Erythroblast (primary cell): ENCODE measurements at regions not wholly inside any gene's neighbourhood (a gene's known extent, or its start where the extent isn't known, plus 50 kb on each side); places are given as distances from the start of the nearest gene placed in this dataset.
"Not testable (repeated sequence)": the region's sequence is repeated elsewhere in the genome, so short reads cannot be mapped to it uniquely, and the experiment has no call there.

Experiments used
- DNase-seq, 2 experiments: peaks; one replicate each; lab custom pipeline; 2025; lab: John Stamatoyannopoulos, UW
- GATA1 ChIP-seq: IDR thresholded peaks from 2 replicates; pipeline ENCODE4 v1.6.1; 2011; ENCODE audit warnings: low read depth, mild to moderate bottlenecking, control low read depth, low read length, moderate library complexity
- POLR2A ChIP-seq: IDR thresholded peaks from 2 replicates; pipeline ENCODE4 v1.6.1; 2011; ENCODE audit warnings: mild to moderate bottlenecking, low read length

- no peak for TF ChIP-seq GATA1
- TF ChIP-seq POLR2A: no peak
- no peak for DNase-seq
These were observed 663.4 kb upstream of the PRMT6 start for GRCh38 chr1:106393046-106393445.

DNA sequence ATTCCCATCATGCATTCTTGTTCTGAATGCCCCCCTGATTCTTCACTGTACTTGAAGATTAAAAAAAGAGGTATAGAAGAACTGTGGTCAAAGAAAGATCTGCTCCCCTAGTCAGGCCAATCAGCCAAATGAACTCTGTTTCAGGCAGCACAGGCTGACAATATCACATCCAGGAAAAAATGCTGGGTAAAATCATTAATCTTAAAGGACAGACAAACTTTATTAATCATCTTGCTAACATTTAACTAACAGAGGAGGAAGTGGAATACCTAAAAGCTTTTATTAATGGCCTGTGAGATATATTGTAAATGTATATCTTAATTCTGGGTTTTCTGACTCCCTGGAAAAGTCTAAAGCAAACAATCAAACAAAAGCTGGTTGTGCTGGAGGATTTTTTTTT, 660.5 kb upstream of the PRMT6 start:
- no peak for TF ChIP-seq GATA1
- TF ChIP-seq POLR2A: no peak

DNA sequence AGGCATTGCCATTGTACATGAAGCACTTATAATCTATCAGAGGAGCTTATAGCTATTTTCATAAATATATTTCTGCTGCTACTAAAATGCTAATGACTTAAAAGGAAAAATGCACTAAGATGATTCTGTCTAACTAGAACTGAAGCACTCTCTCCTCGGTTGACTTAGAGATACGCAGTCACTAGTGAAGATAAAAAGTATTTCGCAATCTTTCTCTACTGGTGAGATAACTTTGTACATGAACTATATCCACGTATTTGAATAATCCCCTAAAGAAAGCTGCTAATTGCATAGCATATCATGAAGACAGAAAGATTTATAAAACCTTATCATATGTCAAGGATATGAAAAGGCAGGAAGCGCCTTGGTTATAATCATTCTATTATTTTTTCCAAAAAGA, 658.1 kb upstream of the PRMT6 start:
- TF ChIP-seq POLR2A (no peak), GATA1 (no peak)
- DNase-seq: no peak

More for the DNA sequence above, 660.5 kb upstream of the PRMT6 start:
- DNase-seq: no peak

- DNase-seq: no peak
- no peak for TF ChIP-seq POLR2A
- no peak for TF ChIP-seq GATA1
These were observed 650.4 kb upstream of the PRMT6 start for GRCh38 chr1:106406114-106406513.

- DNase-seq: not testable (repeated sequence)
These were observed 644.2 kb upstream of the PRMT6 start for GRCh38 chr1:106412321-106412720.

DNA sequence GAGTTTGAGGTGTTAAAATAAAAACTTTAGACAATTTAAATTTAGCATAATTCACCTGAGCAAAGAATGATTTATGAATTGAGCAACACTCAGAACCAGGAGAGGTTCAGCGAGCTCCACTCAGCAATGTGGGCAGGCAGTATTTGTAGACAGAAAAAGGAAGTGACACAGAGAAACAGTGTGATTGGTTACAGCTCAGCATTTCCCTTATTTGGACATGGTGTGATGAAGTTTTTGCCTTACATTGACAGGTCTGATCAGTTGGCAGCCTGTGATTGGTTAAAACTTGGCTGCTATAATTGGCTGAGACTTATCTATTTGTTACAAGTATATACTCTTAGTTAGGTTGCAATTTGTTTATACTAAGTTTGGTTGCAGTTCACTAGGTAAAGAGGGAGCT, 621.2 kb upstream of the PRMT6 start:
- TF ChIP-seq POLR2A (no peak), GATA1 (no peak)
- no peak for DNase-seq

GRCh38 chr1:106439475-106439874, 617.0 kb upstream of the PRMT6 start:
- DNase-seq: no peak
- TF ChIP-seq GATA1 (no peak), POLR2A (no peak)

DNA sequence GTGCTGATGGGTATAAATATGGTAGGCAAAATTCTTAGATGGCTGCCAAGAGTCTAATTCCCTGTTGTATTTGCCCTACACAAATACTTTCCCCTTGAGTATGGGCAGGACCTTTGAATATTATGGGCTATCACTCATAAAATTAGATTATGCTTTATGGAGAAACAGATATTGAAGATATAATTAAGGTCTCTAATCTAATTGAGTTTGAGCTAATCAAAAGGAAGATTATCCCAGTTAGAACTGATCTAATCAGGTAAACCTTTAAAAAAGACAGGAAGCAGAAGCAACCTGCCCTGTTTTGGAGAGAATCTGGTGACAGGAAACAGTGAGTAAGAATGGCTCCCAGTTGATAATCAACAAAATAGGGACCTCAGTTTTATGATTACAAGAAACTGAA, 609.0 kb upstream of the PRMT6 start:
- DNase-seq: no peak
- TF ChIP-seq GATA1 (no peak), POLR2A (no peak)

GRCh38 chr1:106456832-106457231, 599.6 kb upstream of the PRMT6 start:
- TF ChIP-seq POLR2A: no peak
- TF ChIP-seq GATA1: no peak
- DNase-seq: no peak

- TF ChIP-seq GATA1 (no peak), POLR2A (no peak)
These were observed 599.1 kb upstream of the PRMT6 start for GRCh38 chr1:106457368-106457767.

DNA sequence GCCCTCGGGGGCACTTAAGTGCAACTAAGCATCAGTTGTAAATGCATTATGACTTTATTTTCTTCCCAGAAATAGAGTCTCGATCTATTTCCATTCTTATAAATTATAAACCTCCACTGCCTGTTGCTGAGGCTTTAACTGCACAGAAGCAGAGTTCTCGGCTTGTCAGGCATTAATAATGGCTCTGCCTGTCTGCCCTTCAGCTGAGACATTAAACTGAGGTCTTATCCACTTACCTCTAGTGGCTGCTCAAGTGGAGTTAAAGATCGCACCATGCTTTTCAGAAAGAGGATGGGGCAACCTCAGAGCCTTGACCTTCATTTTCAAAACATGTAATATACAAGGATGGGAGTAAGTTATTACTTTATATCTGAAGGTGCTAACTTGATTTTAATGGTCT, 597.6 kb upstream of the PRMT6 start:
- no peak for DNase-seq
- TF ChIP-seq POLR2A (no peak), GATA1 (no peak)

More at GRCh38 chr1:106457368-106457767, 599.1 kb upstream of the PRMT6 start:
- DNase-seq: no peak

DNA sequence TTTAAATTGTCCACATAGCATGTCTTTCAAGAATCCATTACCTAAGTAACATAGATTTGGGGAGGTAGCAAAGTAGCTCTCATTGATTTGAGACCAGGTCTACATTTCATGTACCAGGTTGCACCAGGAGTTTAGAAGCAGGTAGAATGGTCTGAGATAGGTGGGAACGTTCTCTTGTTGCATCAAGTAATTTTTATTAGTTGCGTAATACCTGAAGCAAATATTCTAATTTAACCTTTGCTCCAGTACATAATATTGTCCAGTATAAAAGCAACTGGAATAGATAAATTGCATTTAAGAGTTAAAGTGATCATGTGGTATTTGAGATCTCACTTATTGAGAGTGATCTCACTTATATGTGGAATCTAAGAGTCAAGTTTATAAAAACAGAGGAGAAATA, 597.1 kb upstream of the PRMT6 start:
- DNase-seq: no peak
- TF ChIP-seq POLR2A (no peak), GATA1 (no peak)

DNA sequence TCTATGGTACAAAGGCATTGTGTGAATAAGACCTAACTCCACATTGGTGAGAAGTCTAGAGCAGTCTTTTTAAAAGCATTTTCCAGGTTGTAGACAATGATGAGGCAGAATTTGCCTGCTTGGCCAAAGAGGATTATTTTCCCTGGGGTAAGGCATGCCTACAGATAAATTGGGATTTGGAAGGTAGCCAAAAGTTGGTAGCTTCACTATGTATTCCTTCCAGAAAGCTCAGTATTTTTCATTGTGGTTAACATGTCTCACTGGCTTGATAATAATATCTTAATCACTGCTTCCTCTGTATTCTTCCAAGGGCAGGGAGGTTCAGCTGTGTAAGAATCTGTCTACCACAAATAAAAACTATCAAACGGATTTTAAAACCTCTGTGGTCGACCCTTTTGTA, 590.8 kb upstream of the PRMT6 start:
- no peak for DNase-seq
- TF ChIP-seq POLR2A: no peak
- TF ChIP-seq GATA1: no peak

DNA sequence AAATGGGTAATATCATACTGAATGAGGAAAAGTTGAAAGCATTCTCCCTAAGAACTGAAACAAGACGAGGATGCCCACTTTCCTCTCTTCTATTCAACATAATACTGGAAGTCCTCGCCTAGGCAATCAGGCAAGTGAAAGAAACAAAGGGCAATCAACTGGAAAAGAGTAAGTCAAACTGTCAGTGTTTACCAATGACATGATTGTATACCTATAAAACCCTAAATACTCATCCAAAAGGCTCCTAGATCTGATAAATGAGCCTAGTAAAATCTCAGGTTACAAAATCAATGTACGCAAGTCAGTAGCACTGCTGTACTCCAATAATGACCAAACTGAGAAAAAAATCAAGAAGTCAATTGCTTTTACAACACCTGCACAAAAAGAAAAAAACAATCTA, 575.8 kb upstream of the PRMT6 start:
- no peak for DNase-seq

DNA sequence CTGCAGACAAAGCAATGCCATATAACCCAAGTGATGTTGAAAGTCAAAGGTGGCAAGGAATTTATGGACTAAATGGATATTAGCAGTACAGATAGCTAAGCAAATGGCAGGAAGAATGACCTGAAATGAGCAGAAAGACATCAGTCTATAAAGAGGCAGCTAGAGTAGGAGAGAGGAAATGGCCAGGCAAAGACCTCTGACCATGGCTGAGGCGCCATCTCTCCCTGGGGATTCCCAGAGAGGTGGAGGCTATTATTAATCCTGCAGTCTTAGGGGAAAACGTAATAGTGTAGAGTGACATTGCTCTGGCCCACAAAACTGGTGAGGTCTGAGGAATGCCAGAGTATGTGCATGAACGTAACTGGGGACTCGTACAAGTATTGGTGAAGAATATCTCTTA, 563.6 kb upstream of the PRMT6 start:
- DNase-seq: no peak
- TF ChIP-seq GATA1 (no peak), POLR2A (no peak)

More for the DNA sequence above, 575.8 kb upstream of the PRMT6 start:
- TF ChIP-seq GATA1 (no peak), POLR2A (no peak)

DNA sequence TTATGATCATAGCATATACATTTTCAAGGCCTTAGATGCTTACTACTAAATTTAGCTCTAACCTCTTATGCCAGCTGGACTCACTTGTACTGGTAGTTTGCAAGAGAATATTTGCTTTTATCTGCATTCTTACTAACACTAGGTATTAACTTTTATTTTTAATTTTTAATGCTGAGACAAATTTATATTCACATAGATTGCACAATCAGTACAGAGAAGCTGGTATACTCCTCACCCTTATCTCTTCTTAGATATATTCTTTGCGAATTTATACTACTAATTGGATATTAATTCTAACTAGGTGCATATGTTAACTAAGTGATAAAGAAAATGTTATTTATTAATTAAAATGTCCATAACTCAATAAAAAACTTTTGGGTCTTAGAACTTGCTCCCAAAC, 561.8 kb upstream of the PRMT6 start:
- TF ChIP-seq GATA1 (no peak), POLR2A (no peak)

More for the DNA sequence above, 561.8 kb upstream of the PRMT6 start:
- DNase-seq: no peak
